NT2/D1 (cell line): ENCODE measurements at regions not wholly inside any gene's neighbourhood (a gene's known extent, or its start where the extent isn't known, plus 50 kb on each side); places are given as distances from the start of the nearest gene placed in this dataset.

Experiments used
- SUZ12 ChIP-seq: IDR thresholded peaks from 2 replicates; pipeline ENCODE4 v1.6.1; 2011; ENCODE audit not compliant: insufficient read length, insufficient read depth; ENCODE audit errors: extremely low read depth
- YY1 ChIP-seq: IDR thresholded peaks from 2 replicates; pipeline ENCODE4 v1.6.1; 2011; ENCODE audit not compliant: insufficient read length, insufficient read depth
- ZNF274 ChIP-seq: IDR thresholded peaks from 2 replicates; pipeline ENCODE4 v1.6.1; 2011; ENCODE audit warnings: mild to moderate bottlenecking, low read depth, low read length

- TF ChIP-seq YY1 (no peak), ZNF274 (no peak), SUZ12 (no peak)
These were observed 161.3 kb downstream of the DRD1 start for GRCh38 chr5:175282611-175283225.
